NCI-H524 (cell line): ENCODE measurements at regions not wholly inside any gene's neighbourhood (a gene's known extent, or its start where the extent isn't known, plus 50 kb on each side); places are given as distances from the start of the nearest gene placed in this dataset.

ENCODE experiments used
- DNase-seq, 2 experiments: peaks; one replicate each; lab custom pipeline; 2025; lab: John Stamatoyannopoulos, UW

DNA sequence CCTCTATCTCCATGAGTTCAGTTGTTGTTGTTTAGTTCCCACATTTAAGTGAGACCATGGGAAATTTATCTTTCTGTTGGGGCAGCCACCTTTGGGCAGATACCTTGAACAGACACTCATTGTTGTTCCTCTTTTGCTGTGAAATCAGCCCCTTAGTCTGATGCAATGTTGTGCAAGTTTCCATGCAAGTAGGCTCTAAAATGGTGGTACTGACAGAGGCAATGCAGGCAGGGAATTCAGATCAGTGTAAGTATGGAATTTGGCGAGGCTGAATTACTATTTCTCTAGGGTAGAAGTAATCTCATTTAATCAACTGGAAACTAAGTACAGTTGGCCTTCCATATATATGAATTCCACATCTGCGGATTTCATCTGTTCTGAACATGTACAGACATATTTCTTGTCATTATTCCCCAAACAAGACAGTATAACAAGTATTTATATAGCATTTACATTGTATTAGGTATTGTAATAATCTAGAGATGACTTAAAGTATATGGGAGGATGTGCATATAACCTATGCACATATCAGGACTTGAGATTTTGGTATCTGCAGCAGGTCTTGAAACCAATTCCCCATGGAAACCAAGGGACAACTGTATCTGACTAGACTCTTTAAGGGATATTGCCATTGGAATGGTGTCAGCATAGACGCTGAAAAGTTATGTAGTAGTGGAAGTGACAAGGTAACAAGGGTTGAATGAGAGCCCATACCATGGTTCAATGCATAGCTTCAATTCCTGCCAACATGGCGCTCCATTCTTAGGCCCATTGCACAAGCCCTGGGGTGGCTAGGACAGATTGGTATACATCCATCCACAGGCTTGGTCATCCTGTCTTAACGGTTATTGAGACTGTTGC is 281.5 kb upstream of the HTR2A start:
- no peak for DNase-seq

DNA sequence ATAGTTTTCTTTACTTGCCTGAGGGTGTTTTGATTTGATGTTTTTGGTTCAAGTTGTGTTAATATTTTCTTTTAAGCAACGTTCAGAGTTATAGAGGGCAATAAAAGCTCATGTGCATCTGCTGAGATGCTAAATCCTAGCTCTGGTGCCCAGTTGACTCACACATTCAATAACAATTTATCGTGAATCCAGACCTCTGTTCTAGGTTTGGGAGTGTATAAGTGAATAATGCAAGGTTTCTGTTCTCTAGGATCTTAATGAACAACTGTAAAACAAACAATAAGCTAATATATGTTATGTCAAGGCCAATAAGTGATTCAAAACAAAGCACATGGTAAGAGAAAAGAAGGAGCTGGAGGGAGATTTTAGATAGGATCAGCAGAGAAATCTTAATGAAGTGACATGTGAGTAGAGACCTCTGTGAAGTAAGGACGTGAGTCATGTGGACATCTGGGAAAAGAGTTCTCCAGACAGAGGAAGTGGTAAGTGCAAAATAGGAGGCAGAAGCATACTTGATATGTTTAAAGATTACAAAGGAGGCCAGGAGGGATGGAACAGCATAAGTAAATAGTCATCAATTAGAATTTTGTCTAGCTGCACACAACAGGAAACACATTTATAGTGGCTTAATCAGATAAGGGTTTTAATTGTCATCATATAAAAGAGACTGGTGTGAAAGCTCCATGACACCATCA is 278.5 kb upstream of the HTR2A start:
- no peak for DNase-seq

DNA sequence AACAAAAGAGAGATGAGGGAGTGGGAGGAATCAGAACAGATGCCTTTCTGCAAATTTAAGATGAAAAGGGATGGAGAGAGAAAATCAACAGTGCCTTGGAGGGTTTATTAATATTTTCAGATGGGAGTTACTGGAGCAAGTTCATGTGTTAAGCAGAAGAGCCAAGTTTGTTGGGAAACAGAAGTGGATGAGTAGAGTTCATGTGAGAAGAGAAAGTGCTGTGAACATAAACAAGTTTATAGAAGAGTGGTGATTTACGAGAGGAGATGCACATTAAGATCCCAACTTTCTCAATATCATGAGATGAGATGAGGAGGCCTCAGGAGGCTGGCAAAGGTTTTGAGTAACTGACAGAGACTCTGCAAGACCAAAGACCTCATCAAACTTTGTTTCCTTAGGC is 274.1 kb upstream of the HTR2A start:
- no peak for DNase-seq

DNA sequence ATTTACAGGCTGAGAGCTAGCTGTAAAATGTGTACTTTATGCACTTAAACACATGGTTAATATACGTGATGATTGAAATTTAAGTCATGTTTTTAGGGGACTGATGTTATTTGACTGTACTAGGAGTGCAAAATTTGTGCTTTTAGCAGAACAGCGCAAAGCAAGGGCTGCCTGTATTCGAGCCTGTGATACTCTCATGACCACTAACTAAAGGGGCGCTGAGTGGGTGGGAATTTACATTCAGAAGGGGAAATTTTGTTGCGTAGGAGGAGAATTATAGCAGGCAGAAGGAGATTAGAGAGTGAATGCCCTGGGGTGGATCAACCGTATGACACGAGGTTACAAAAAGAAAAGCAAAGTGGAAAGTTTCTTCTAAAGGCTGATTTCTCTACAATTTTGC is 271.8 kb upstream of the HTR2A start:
- DNase-seq, result no peak

DNA sequence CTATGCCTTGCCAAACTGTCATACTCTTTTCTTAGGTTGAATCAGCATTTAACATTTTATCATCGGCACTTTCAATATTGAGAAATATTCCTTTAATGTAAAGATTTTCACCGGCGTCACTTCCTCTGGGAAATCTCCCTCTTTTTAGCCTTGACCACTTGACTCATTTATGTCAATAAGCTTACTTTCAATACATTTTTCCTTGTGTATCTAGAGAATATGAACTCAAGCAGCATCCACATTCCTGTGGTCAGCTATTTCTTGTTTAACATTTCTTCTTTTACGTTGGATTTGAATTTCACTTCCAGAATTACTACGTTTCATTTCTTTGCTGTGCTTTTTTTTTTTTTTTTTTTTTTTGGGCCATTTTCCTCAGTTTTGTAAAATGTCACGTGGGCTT is 271.2 kb upstream of the HTR2A start:
- no peak for DNase-seq

DNA sequence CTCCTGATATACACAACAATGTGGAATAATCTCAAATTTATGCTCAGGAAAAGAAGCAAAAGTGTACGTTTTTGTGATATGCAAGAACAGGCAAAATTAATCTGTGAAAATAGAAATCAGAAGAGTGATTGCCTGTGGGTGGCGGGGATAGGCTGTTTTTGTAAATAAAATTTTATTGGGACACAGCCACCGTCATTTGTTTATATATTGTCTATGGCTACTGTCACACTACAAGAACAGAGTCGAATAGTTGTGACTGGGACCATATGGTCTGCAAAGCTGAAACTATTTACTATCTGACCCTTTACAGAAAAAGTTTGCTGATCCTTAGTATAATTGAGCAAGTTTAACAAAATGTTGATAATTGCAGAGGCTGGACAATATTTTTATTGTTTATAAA is 269.5 kb upstream of the HTR2A start:
- no peak for DNase-seq

DNA sequence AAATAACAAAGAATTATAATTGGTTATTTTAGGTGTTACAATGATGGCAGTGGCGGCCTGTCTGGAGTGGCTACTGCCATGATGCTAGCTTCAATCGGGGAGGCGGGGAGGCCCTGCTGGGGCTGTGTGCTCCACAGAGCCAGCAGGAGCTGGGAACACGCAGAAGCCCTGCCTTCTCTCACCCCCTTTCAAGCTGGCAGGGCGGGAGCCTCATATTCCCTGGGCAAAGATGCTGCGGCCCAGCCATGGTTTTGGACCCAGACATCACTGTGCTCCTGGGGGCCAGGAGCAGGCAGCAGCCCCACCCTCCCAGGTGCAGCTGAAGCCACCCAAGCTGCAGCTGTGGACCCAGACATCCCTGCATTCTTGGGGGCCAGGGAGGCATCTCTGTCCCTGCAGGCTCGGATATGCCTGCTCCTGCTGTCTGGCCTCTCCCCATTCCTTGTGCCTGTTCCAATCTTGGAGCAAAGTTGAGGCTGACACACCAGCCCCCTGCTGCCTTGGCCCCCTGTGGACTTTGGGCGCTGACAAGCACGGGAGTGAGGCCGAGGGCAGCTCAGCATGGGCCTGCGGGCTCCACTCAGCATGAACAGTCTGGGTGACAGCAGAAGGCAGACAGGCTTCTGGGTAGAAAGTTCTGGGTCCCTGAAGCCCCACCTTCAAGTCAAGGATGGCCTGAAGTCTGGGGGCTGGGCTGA is 263.1 kb upstream of the HTR2A start:
- no peak for DNase-seq

DNA sequence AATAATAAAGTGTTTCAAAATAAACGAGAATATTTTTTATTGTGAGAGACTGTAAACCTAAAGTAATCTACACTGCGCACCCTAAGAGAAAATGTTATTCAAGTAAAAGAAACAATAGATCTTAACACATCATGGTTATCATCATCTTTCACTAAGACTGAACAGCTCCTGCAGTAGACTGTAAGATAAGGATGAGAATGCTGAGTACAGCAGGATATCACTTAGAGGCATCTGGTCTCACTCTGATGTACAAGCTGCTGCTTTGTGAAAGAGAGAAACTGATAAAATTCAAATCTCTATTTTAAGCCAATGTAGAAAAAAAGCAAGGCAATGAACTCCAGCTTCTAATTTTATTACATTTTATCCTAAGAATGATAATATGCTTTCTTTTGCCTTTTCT is 261.7 kb upstream of the HTR2A start:
- DNase-seq, result no peak

DNA sequence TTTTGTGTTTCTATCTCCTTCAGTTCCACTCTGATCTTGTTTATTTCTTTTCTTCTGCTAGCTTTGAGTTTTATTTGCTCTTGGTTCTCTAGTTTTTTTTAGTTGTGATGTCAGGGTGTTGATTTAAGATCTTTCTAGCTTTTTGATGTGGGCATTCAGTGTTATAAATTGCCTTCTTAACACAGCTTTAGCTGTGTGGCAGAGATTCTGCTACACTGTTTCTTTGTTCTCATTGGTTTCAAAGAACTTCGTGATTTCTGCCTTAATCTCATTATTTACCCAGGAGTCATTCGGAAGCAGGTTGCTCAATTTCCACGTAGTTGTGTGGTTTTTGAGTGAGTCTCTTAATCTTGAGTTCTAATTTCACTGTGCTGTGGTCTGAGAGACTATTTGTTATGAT is 251.7 kb upstream of the HTR2A start:
- DNase-seq, result no peak

DNA sequence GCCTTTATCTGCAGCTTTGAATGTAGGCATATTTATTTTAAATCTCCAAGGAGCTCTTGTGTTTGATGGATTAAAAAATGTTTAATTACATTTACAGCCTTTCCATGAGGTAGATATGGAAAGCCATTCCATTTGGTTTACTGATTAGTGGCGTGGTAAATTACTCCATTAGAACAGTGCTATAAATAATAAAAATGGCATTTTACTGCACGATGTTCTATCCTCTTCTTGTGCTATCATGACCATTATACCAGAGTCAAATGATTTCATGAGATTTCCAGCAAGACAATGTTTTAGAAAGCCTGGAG is 250.9 kb upstream of the HTR2A start:
- DNase-seq, result no peak

DNA sequence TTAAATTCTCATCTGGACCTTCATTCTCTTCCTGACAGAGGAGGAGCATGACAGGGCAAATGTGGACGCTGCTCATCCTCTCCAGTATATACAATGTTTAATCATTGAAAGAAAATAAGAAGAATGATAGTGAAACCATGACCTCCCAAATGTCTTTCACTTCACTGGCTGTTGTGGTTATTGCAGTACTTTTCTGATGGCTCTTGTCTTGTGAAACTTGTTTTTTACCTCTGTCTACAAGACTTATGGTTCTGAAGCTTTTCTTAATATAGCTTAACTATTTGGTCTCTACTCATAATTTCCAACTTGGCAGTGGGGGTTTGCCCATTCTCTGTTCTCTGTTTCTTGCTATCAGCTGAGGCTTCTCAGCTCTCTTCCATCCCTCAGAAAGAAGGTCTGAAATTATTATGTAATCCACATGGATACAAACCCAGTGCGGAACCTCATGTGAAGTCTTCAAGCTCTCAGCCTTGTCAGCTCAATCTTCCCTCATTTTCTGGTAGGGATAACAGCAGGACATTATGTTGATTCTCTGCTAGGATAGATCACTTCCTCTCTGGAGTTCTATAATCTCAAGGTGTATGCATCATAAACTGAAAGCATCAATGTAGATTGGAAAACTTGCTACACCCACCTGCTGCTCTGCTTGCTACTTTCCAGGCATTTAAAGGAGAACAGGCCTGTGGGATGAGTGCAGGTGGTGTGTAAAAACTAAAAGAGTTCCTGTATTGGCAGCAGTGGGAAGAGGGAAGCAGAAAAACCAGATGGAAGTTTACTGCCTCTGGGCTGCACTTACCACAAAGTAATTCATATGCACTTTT is 250.3 kb upstream of the HTR2A start:
- DNase-seq, result no peak

DNA sequence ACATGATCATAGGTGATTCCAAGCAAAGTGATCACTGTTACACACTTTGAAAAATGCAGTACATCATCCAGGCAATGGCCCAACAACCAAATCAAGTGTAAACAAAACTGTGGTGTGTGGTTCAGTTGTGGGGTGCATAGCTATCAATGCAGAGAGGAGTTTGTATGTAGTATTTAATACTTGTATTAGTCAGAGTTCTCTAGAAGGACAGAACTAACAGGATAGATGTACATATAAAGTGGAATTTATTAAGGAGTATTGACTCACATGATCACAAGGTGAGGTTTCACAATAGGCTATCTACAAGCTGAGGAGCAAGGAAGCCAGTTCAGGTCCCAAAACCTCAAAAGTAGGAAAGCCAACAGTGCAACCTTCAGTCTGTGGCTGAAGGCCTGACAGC is 249.3 kb upstream of the HTR2A start:
- no peak for DNase-seq

DNA sequence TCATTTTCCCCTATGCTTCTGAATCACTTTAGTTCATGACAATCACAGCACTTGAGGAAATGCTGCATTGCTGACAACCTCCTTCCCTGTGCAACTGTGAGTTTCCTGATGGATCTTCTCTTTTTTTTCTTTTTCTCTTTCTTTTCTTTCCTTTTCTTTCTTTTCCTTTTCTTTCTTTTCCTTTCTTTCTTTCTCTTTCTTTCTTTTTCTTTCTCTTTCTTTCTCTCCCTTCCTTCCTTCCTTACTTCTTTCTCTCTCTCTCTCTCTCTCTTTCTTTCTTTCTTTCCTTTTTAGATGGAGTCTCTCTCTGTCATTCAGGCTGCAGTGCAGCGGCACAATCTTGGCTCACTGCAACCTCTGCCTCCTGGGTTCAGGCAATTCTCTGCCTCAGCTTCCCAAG is 247.9 kb upstream of the HTR2A start:
- DNase-seq, result no peak

DNA sequence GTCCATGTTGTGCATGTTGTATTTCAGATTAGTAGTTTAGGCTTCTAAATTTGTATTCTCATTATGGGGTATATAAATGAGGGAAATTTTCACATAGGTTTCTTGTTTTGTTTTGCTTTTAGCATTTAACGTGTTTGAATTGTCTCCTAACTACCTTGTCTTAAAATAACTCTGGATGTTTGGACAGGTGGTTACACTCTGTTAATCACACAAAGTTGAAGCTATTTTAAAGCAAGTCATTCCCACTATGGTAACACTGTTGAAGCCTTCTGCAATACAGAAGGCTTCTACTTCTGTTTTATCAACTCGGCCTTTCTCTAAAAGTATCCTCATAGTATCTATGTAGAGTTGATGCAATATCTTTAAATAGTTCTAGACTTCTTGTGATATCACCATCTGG is 245.3 kb upstream of the HTR2A start:
- no peak for DNase-seq

DNA sequence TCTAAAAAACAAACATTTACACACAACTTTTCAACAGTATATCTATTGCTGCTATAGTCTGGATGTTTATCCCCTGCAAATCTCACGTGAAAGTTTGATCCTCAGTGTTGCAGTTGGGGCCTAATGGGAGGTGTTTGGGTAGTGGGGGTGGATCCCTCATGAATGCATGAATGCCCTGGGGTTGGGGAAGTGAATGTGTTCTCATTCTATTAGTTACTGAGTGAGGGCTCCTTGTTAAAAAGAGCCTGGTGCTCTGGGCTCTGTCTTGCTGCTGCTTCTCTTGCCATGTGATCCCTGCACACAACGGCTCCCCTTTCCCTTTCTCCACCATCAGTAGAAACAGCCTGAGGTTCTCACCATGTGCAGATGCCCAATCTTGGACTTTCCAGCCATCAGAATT is 242.7 kb upstream of the HTR2A start:
- no peak for DNase-seq

DNA sequence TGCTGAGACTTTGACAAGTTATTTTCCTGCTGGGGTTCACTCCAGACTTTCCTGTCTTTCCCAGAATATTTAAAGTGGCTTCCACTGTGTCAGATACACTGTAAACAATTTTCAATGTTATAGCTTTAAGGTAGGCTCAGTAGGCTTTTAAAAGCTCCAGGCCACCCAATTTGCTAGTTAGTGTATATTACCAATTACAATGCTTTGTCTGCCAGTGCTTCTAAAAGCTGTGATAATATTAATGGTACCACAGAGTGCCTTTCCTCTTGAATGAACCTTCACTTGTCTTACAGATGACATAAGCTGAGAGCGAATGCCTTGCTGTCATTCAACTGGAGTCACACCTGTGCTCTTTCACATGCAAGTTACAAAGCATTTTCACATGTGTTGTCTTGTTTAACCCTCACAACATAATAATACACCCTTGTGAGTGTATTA is 239.7 kb upstream of the HTR2A start:
- DNase-seq, result no peak

DNA sequence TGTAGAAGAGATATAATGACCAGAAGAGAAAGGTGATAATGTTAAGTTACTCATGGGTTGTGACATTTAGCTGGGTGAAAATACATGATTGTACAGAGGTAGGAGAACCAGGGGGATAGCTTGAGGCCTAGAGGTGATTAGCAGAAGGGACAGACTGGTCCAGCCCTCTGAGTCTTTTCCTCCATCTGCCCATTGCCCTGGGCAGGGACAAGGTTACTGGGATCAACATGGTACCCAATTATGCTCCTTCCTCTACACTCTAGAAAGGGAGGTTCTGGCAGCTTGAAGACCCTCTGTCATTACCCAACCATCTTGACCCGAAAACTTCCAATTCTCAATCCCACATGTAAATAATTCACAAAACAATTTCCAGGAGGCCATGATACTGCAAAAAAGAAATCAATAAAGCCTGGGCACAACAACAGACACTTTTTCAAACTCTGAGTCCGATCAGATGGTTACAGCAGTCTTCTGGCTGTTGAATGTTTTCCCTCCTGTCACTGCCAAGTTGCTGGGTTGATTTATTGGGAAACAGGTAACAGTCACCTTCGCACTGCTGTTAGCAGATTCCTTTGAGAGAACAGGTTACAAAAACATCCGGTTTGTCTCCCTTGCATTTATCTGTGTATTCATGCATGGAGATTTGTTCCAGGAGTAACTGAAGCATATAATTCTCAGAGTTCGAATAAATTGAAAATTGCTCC is 239.1 kb upstream of the HTR2A start:
- no peak for DNase-seq

DNA sequence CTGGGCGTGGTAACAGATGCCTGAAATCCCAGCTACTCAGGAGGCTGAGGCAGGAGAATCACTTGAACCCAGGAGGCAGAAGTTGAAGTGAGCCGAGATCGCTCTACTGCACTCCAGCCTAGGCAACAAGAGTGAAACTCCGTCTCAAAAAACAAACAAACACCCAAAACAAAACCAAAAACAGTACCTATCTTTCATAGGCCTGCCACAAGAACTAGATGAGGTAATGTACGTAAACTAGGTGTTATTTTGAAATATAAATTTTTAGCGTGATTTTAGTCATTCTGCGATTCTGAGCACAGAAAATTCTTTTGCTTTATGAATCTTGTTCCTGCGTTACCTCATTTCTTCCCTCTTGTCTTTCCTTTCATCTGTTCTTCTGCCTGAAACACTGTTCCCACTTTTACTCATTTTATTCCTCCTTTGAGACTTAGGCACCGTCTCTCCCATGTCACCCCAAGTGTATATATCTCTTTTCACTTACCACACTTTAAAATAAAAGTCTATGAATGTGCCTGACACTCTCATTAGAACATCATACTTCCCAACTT is 238.2 kb upstream of the HTR2A start:
- DNase-seq, result no peak

DNA sequence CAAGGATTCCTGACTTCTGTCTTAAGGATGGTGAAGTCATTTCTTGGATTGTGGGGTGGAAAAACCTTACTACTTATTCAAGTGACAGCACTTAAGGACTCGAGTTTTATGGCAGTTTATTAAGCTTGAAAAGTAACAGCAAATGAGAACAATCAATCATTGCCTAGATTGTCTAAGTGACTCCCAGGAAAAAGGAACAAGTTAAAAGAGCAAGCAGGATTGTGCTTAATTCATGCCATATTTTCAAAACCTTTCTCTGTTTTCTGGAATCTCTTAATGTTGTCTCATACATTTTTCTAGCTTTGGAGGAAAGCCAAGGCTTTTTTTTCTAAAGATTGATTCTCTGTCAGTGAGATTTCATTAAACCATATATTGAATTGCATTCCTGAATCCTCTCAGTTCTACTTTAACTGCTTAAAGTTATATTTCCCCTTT is 236.2 kb upstream of the HTR2A start:
- no peak for DNase-seq

DNA sequence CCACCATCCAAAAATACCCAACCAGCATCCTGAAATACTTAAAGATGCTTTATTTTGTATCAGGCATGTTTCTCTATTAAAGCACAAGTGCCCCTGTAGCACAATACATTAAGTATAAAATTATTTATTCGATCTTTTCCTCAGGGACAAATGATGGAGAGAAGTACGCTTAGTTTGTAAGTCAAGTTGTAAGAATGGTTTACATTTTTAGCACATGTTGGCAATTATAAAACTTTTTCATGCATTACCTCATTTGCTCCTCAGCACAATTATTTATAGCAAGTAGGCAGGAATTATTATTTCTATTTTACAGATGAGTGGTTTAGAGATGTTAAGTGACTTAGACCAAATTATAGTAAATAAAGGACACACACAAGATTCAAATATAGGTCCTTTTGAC is 232.6 kb upstream of the HTR2A start:
- DNase-seq, result no peak

DNA sequence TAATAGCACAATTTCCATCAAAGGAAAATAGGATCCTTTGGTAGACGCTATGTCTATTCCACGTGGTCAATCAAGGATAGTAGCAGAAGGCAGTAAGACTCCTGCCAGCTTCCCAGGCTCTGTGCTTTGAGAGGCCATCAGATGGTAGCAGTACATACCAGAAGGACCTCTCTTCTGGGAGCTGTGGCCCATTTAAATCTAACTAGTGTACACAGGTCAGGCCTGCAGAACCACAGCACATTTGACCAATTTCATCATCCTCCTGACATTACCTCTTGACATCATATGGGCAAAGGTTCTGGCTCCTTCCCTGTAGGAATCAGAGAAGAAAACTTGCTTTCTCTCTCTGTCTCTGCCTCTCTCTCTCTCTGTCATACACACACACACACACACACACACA is 229.6 kb upstream of the HTR2A start:
- DNase-seq, result no peak
